ENCODE measurements at regions not wholly inside any gene's neighbourhood (a gene's known extent, or its start where the extent isn't known, plus 50 kb on each side); places are given as distances from the start of the nearest gene placed in this dataset.
"Not testable (repeated sequence)": the region's sequence is repeated elsewhere in the genome, so short reads cannot be mapped to it uniquely, and the experiment has no call there.

DNA sequence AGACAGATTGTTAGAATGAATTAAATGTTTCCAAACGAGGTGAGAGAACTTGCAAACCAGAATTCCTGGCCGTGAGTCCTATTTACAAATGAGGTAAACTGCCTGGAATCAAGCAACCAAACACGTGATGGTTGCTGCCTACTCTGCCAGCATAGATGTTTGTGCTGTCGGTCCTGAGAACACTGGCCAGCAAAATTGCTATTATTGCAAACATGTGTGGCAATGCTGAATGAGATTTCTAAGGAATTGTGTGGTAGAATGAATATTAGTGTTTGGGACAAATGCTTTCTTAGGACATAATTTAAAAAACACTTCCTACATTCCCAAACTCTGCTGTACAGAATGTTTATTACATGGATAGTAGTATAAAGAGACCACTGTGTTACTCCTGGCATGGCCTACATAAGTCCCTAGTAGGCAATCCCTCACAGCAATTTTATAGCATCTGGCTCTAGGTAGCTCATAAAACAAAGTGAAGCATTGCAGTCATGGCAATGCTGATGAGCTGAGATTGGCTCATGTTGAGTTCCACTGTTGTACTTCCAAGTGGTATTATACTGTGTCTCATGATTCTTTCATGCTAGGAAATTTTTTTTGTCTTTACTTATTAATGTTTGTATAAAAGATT is 605.2 kb upstream of the EPHA5 start:
- DNase-seq (ENCODE audit: low spot score): no peak

- no peak for DNase-seq (ENCODE audit: low spot score)
Observed at GRCh38 chr4:66273110-66273509, 602.8 kb upstream of the EPHA5 start.

- not testable (repeated sequence) for DNase-seq (ENCODE audit: low spot score)
Observed at GRCh38 chr4:66270356-66270755, 600.1 kb upstream of the EPHA5 start.

- not testable (repeated sequence) for DNase-seq (ENCODE audit: low spot score)
Observed at GRCh38 chr4:66266554-66266953, 596.3 kb upstream of the EPHA5 start.

DNA sequence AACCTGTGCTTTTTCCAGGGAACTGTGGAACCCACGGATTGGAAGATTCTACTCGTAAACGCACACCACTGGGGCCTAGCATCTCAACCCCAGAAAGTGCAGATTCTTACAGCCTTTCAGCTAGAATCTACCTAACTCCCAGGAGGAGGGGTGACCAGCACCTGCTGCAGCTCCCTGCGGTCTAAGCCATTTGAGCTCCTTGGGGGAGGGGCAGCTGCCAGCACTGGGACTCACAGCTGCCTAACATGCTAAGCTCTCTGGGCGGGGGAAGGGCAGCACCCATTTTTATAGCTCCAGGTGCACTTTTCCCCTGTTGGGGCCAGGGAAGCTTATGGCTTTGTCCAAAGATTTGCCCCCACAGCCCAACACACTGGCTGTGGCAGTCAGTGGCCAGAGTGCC is 595.7 kb upstream of the EPHA5 start:
- no peak for DNase-seq (ENCODE audit: low spot score)

GRCh38 chr4:66252291-66252690 is 582.0 kb upstream of the EPHA5 start:
- no peak for DNase-seq (ENCODE audit: low spot score)

DNA sequence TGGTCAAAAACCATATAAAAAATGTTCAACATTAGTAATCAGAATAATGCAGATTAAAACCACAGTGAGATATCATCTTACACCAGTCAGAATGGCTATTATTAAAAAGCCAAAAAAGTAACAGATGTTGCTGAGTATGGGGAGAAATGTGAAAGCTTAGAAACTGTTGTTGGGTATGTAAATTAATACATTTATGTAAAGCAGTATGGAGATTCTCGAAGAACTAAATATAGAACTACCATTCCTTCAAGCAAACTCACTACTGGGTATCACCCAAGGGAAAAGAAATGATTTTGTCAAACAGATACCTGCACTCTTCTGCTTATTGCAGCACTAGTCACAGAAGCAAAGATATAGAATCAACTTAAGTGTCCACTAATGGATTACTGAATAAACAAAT is 576.4 kb upstream of the EPHA5 start:
- DNase-seq (ENCODE audit: low spot score): no peak

DNA sequence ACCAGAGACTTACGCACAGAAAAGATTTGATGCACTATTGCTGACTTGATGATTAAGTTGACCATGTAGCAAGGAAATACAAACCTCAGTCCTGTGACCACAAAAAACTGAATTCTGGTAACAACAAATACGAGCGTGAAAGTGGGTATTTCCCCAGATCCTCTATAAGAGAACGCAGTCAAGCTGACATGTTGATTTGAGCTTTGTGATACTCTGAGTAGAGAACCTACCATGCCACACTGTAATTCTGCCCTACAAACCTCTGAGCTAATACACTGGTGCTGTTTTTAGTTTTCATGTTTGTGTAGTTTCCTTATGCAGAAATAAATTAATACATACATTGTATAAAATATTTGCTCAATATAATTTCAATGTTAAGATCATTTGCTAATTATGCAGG is 565.6 kb upstream of the EPHA5 start:
- no peak for DNase-seq (ENCODE audit: low spot score)

GRCh38 chr4:66229885-66230284 is 559.6 kb upstream of the EPHA5 start:
- DNase-seq (ENCODE audit: low spot score): no peak

- no peak for DNase-seq (ENCODE audit: low spot score)
Observed at GRCh38 chr4:66225539-66225938, 555.2 kb upstream of the EPHA5 start.

- DNase-seq (ENCODE audit: low spot score): no peak
Observed at GRCh38 chr4:66223068-66223703, 552.9 kb upstream of the EPHA5 start.

GRCh38 chr4:66219401-66219800 is 549.1 kb upstream of the EPHA5 start:
- peak; percentile 1 for DNase-seq (ENCODE audit: low spot score)

DNA sequence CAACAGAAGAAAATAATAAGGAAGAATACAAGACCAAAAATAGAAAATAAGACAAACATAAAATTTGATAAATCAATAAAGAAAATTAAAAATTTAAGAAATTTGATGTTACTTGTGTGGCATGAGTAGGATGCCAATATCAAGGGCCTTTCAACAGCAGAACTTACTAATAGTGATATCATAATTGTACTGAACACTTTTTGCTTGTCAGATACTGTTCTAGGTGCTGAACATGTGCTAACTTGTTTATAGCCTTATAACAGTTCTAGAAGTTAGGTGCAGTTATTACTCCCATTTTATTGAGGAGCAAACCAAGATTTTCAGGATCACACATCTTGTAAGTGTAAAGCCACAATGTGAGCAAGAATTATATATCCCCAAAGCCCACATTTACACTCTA is 546.0 kb upstream of the EPHA5 start:
- no peak for DNase-seq (ENCODE audit: low spot score)

DNA sequence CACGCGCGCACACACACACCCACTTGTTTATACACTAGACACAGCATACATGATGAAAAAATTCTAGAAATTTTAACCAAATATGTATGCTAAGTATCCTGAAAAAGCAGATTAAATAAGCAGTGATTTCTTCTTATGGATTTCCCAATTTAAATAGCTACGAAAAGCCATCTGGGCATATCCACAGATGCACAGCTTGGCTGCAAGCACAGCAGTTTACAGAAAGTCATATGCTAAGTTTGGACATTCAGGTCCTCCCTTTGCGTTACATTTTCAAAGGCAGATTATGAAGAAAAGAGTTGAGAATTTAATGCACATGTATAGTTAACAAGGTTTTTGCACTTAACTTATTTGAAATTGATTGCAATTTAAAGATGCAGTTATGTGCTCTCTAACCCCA is 542.2 kb upstream of the EPHA5 start:
- no peak for DNase-seq (ENCODE audit: low spot score)

DNA sequence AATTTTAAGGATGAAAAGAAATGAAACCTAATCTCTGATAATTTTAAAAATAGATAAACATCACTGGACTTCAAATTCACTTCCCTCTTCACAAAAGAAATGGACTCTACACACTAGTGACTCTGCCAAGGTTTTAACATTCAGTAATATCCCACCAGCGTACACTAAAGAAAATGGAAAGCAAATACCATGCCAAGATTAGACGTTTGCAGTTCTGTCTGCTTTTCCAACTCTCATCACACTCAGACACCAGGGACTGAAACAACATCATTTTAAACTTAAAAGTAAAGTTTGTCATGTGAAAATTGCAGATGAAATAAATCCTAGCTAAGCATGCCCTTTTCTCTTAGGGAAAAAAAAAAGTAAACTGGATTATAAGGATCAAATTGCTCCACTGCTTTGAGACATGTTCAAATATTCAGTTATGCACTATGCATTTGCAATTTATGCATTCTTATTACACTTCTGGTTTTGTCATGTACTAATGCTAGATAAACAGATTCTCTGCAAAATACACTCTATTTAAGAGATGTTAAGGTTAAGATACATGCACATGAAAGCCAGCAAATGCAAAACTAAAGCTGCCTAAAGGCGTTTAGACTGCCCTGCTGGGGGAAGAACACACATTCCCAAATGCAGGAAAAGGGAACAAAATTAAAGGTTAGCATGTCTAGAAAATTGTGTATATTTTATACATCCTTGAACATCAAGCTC is 534.4 kb upstream of the EPHA5 start:
- no peak for DNase-seq (ENCODE audit: low spot score)

- no peak for DNase-seq (ENCODE audit: low spot score)
Observed at GRCh38 chr4:66202870-66203269, 532.6 kb upstream of the EPHA5 start.

- DNase-seq (ENCODE audit: low spot score): no peak
Observed at GRCh38 chr4:66197451-66197850, 527.2 kb upstream of the EPHA5 start.

DNA sequence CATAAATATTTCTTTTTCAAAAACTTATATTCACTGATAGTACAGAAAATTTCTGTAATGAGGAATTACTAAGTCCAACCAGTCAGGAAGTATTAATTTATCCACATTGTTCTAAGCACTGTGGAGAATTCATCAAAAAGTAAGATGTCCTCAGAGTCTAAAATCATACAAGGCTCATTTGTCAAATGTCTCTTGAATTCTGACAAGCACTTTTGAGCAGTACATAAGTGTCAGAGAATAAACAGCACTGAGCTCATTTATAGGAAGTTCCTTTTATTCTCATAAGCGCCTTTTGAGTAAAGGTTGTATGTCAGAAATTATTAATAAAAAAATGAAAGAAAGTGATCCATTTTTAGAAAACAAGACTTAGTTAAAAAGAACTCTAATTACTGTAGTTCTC is 523.2 kb upstream of the EPHA5 start:
- no peak for DNase-seq (ENCODE audit: low spot score)

GRCh38 chr4:66187175-66187720 is 517.0 kb upstream of the EPHA5 start:
- no peak for DNase-seq (ENCODE audit: low spot score)

- DNase-seq (ENCODE audit: low spot score): no peak
Observed at GRCh38 chr4:66186095-66186494, 515.8 kb upstream of the EPHA5 start.

- no peak for DNase-seq (ENCODE audit: low spot score)
Observed at GRCh38 chr4:66182636-66183035, 512.3 kb upstream of the EPHA5 start.

- peak; percentile 6 for DNase-seq (ENCODE audit: low spot score)
Observed at GRCh38 chr4:66178906-66179305, 508.6 kb upstream of the EPHA5 start.

DNA sequence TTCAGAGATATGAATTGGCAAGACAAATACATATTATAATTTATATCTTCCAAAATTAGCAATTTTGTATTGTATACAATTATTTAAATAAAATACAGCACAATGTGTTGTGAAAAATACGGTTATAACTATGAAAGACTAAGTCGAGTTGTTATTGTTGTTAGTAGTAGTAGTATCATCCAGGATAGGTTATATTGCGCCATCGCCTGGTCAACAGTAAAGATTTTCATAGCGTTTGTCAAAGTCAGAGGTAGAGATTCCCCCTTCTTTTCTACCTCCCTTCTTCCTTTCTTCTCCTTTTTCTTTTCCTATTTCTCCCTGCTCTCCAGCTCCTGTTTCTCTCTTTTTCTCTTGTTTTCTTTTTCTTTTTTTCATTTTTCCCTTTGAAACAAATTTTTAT is 499.1 kb upstream of the EPHA5 start:
- peak; percentile 9 for DNase-seq (ENCODE audit: low spot score)

All from COLO829 (cell line).